SK-N-MC (cell line): ENCODE measurements at regions not wholly inside any gene's neighbourhood (a gene's known extent, or its start where the extent isn't known, plus 50 kb on each side); places are given as distances from the start of the nearest gene placed in this dataset.

Experiments used
- DNase-seq: peaks from one replicate; pipeline ENCODE4 v3.0.0-alpha.2; 2011; ENCODE audit warnings: low read depth, low spot score
- H3K27ac ChIP-seq: fragments of 200-600 bp; sonication (generic); 2 replicates; pipeline ENCODE4 v1.5.1; 2016; ENCODE audit warnings: mixed run types
- H3K36me3 ChIP-seq: fragments of 200-600 bp; sonication (generic); 2 replicates; pipeline ENCODE4 v1.6.1; 2017; ENCODE audit warnings: antibody characterized with exemption, low read length, mixed read lengths; ENCODE audit not compliant: insufficient read depth
- H3K4me3 ChIP-seq: fragments of 200-600 bp; sonication (generic); 2 replicates; pipeline ENCODE4 v1.5.1; 2016
- H3K9ac ChIP-seq: fragments of 200-600 bp; sonication (generic); 2 replicates; pipeline ENCODE4 v1.8.0; 2017; ENCODE audit warnings: mixed run types, mixed read lengths; ENCODE audit not compliant: insufficient read length
- H3K9me3 ChIP-seq: fragments of 200-600 bp; sonication (generic); 2 replicates; pipeline ENCODE4 v1.6.1; 2017; ENCODE audit warnings: low read depth, mild to moderate bottlenecking, antibody characterized with exemption, low read length, moderate library complexity, mixed read lengths
- EZH2 ChIP-seq: fragments of 200-600 bp; sonication (generic); IDR thresholded peaks from one replicate; pipeline ENCODE4 v1.6.1; 2017; ENCODE audit warnings: antibody characterized with exemption
- FOXP2 ChIP-seq: optimal IDR thresholded peaks from 2 replicates; pipeline ENCODE3; 2011; ENCODE audit warnings: mild to moderate bottlenecking, moderate library complexity; ENCODE audit not compliant: insufficient read depth; ENCODE audit errors: extremely low read length, control extremely low read depth
- POLR2AphosphoS5 ChIP-seq: IDR thresholded peaks from 2 replicates; pipeline ENCODE4 v1.6.1; 2012; ENCODE audit warnings: mild to moderate bottlenecking, low read depth, low read length, borderline replicate concordance

- Histone ChIP-seq H3K9me3 (no peaks in the 10 kb centered on the region), H3K36me3 (no peaks in the 10 kb centered on the region), H3K9ac (no peak overlapping the region), H3K27ac (no peak overlapping the region), H3K4me3 (no peak overlapping the region)
- DNase-seq = no peak
- no peak for TF ChIP-seq POLR2AphosphoS5
These were observed 337.0 kb downstream of the OMA1 start for GRCh38 chr1:58209575-58209974.

- TF ChIP-seq FOXP2 = no peak
- no peak for TF ChIP-seq POLR2AphosphoS5
- no peak for TF ChIP-seq EZH2
- Histone ChIP-seq H3K4me3 (no peak overlapping the region), H3K9me3 (no peaks in the 10 kb centered on the region), H3K9ac (no peak overlapping the region), H3K36me3 (no peaks in the 10 kb centered on the region), H3K27ac (no peak overlapping the region)
- DNase-seq = no peak
These were observed 339.8 kb downstream of the OMA1 start for GRCh38 chr1:58206749-58207148.

GRCh38 chr1:58204284-58204683 is 342.2 kb downstream of the OMA1 start:
- TF ChIP-seq POLR2AphosphoS5 (no peak), FOXP2 (no peak), EZH2 (no peak)
- H3K9ac ChIP-seq = no peak overlapping the region

GRCh38 chr1:58201492-58202106 is 344.9 kb downstream of the OMA1 start:
- Histone ChIP-seq H3K36me3 (no peaks in the 10 kb centered on the region), H3K9me3 (no peaks in the 10 kb centered on the region), H3K27ac (no peak overlapping the region), H3K9ac (no peak overlapping the region), H3K4me3 (no peak overlapping the region)
- DNase-seq = no peak
- TF ChIP-seq EZH2 (no peak), FOXP2 (no peak), POLR2AphosphoS5 (no peak)

More at GRCh38 chr1:58204284-58204683, 342.2 kb downstream of the OMA1 start:
- no peak for DNase-seq
- Histone ChIP-seq H3K4me3 (no peak overlapping the region), H3K36me3 (no peaks in the 10 kb centered on the region), H3K27ac (no peak overlapping the region), H3K9me3 (no peaks in the 10 kb centered on the region)

GRCh38 chr1:58200437-58200836 is 346.1 kb downstream of the OMA1 start:
- no peaks in the 10 kb centered on the region for H3K9me3 ChIP-seq
- H3K36me3 ChIP-seq = no peaks in the 10 kb centered on the region
- H3K4me3 ChIP-seq = no peak overlapping the region
- no peak for TF ChIP-seq POLR2AphosphoS5
- no peak for TF ChIP-seq FOXP2
- TF ChIP-seq EZH2 = no peak
- H3K27ac ChIP-seq = no peak overlapping the region
- no peak overlapping the region for H3K9ac ChIP-seq
- no peak for DNase-seq

- H3K36me3 ChIP-seq = no peaks in the 10 kb centered on the region
- no peak for DNase-seq
- no peak overlapping the region for H3K4me3 ChIP-seq
- H3K27ac ChIP-seq = no peak overlapping the region
- H3K9ac ChIP-seq = no peak overlapping the region
- TF ChIP-seq POLR2AphosphoS5 (no peak), EZH2 (no peak), FOXP2 (no peak)
- no peaks in the 10 kb centered on the region for H3K9me3 ChIP-seq
These were observed 348.7 kb downstream of the OMA1 start for GRCh38 chr1:58197811-58198210.

GRCh38 chr1:58190267-58190988 is 356.1 kb downstream of the OMA1 start:
- TF ChIP-seq POLR2AphosphoS5 (no peak), EZH2 (no peak), FOXP2 (no peak)
- H3K27ac ChIP-seq = no peak overlapping the region
- H3K36me3 ChIP-seq = no peaks in the 10 kb centered on the region
- no peak overlapping the region for H3K9ac ChIP-seq
- no peaks in the 10 kb centered on the region for H3K9me3 ChIP-seq
- no peak for DNase-seq
- H3K4me3 ChIP-seq = no peak overlapping the region

- DNase-seq = no peak
- H3K9me3 ChIP-seq = no peaks in the 10 kb centered on the region
- no peaks in the 10 kb centered on the region for H3K36me3 ChIP-seq
- H3K9ac ChIP-seq = no peak overlapping the region
- no peak overlapping the region for H3K4me3 ChIP-seq
- no peak overlapping the region for H3K27ac ChIP-seq
- TF ChIP-seq EZH2 = no peak
- TF ChIP-seq FOXP2 = no peak
- TF ChIP-seq POLR2AphosphoS5 = no peak
These were observed 357.1 kb downstream of the OMA1 start for GRCh38 chr1:58189453-58189852.
